ENCODE measurements at regions not wholly inside any gene's neighbourhood (a gene's known extent, or its start where the extent isn't known, plus 50 kb on each side); places are given as distances from the start of the nearest gene placed in this dataset.

- Histone ChIP-seq H4K8ac (ENCODE audit: low read depth, low read length) (no peak overlapping the region), H3K4ac (ENCODE audit: low read length) (no peak overlapping the region), H3K9me3 (replicated peaks in 1 of 2; ENCODE audit: control insufficient read depth in 2 of 2, insufficient read depth in 1 of 2, low read depth in 1 of 2, low read length in 2 of 2) (no peaks in the 10 kb centered on the region), H2BK15ac (ENCODE audit: low read length) (no peak overlapping the region), H3K27me3 (ENCODE audit: control insufficient read depth in 3 of 3, insufficient read depth in 3 of 3, low read depth in 1 of 3, low read length in 3 of 3) (peaks cover 0 to 2% (median 0%) of the 10 kb centered on the region in 3 experiments), H3K4me3 (ENCODE audit: low read length in 2 of 2) (no peak overlapping the region), H3K36me3 (replicated peaks in 1 of 2; ENCODE audit: control insufficient read depth in 2 of 2, insufficient read depth in 2 of 2, low read length in 2 of 2) (no peaks in the 10 kb centered on the region), H3K79me1 (ENCODE audit: low read depth, low read length) (no peaks in the 10 kb centered on the region), H2BK120ac (ENCODE audit: low read depth, low read length) (no peak overlapping the region), H3K4me1 (ENCODE audit: control insufficient read depth in 2 of 2, insufficient read depth in 1 of 2, low read depth in 1 of 2, low read length in 2 of 2) (no peaks in the 10 kb centered on the region), H3K4me2 (ENCODE audit: insufficient read depth, low read length, poor library complexity, severe bottlenecking) (no peak overlapping the region), H2AK5ac (ENCODE audit: low read depth, low read length) (no peak overlapping the region), H4K91ac (ENCODE audit: low read depth, low read length, poor library complexity) (no peak overlapping the region), H2BK12ac (ENCODE audit: low read length) (no peak overlapping the region), H3K27ac (replicated peaks; ENCODE audit: low read length) (no peak overlapping the region), H2AFZ (ENCODE audit: low read length) (no peak overlapping the region), H3K9ac (ENCODE audit: low read depth, low read length, poor library complexity) (no peak overlapping the region), H3K14ac (ENCODE audit: low read length) (no peak overlapping the region), H3K18ac (ENCODE audit: low read length) (no peak overlapping the region), H2BK5ac (ENCODE audit: low read length) (no peak overlapping the region), H3K23ac (ENCODE audit: low read depth, low read length, poor library complexity) (no peak overlapping the region)
- no peak for DNase-seq (ENCODE audit: low spot score)
- no CpG with 5 or more reads among the region's 4 CpGs for WGBS, 2 donors (ENCODE audit: extremely low coverage in 2 of 2, insufficient read length in 2 of 2, insufficient replicate concordance in 1 of 2)
Measured at GRCh38 chr11:116611998-116612620, 160.7 kb downstream of the BUD13 start.

GRCh38 chr11:116610190-116610589 is 162.6 kb downstream of the BUD13 start:
- no peak overlapping the region for H4K91ac ChIP-seq (ENCODE audit: low read depth, low read length, poor library complexity)
- H3K4ac ChIP-seq (ENCODE audit: low read length) = no peak overlapping the region
- H4K8ac ChIP-seq (ENCODE audit: low read depth, low read length) = no peak overlapping the region
- no peaks in the 10 kb centered on the region for H3K36me3 ChIP-seq (replicated peaks in 1 of 2; ENCODE audit: control insufficient read depth in 2 of 2, insufficient read depth in 2 of 2, low read length in 2 of 2)
- no peak overlapping the region for H2BK120ac ChIP-seq (ENCODE audit: low read depth, low read length)
- DNase-seq (ENCODE audit: low spot score) = no peak
- H2BK12ac ChIP-seq (ENCODE audit: low read length) = no peak overlapping the region
- no peak overlapping the region for H2BK15ac ChIP-seq (ENCODE audit: low read length)
- no CpG with 5 or more reads among the region's 7 CpGs for WGBS, 2 donors (ENCODE audit: extremely low coverage in 2 of 2, insufficient read length in 2 of 2, insufficient replicate concordance in 1 of 2)
- no peak overlapping the region for H3K4me2 ChIP-seq (ENCODE audit: insufficient read depth, low read length, poor library complexity, severe bottlenecking)
- H3K23ac ChIP-seq (ENCODE audit: low read depth, low read length, poor library complexity) = no peak overlapping the region
- no peak overlapping the region for H2AFZ ChIP-seq (ENCODE audit: low read length)
- no peak overlapping the region for H3K14ac ChIP-seq (ENCODE audit: low read length)
- no peak overlapping the region for H2BK5ac ChIP-seq (ENCODE audit: low read length)
- no peak overlapping the region for H3K18ac ChIP-seq (ENCODE audit: low read length)
- no peak overlapping the region for H3K27ac ChIP-seq (replicated peaks; ENCODE audit: low read length)
- no peak overlapping the region for H2AK5ac ChIP-seq (ENCODE audit: low read depth, low read length)
- peaks cover 0 to 2% (median 0%) of the 10 kb centered on the region in 3 experiments for H3K27me3 ChIP-seq (ENCODE audit: control insufficient read depth in 3 of 3, insufficient read depth in 3 of 3, low read depth in 1 of 3, low read length in 3 of 3)
- no peak overlapping the region for H3K9ac ChIP-seq (ENCODE audit: low read depth, low read length, poor library complexity)
- H3K4me3 ChIP-seq (ENCODE audit: low read length in 2 of 2) = no peak overlapping the region
- no peaks in the 10 kb centered on the region for H3K4me1 ChIP-seq (ENCODE audit: control insufficient read depth in 2 of 2, insufficient read depth in 1 of 2, low read depth in 1 of 2, low read length in 2 of 2)
- no peaks in the 10 kb centered on the region for H3K9me3 ChIP-seq (replicated peaks in 1 of 2; ENCODE audit: control insufficient read depth in 2 of 2, insufficient read depth in 1 of 2, low read depth in 1 of 2, low read length in 2 of 2)
- H3K79me1 ChIP-seq (ENCODE audit: low read depth, low read length) = no peaks in the 10 kb centered on the region

- no peak for DNase-seq (ENCODE audit: low spot score)
- Histone ChIP-seq H3K27me3 (ENCODE audit: control insufficient read depth in 3 of 3, insufficient read depth in 3 of 3, low read depth in 1 of 3, low read length in 3 of 3) (peaks cover 0 to 2% (median 0%) of the 10 kb centered on the region in 3 experiments), H3K79me1 (ENCODE audit: low read depth, low read length) (no peaks in the 10 kb centered on the region)
Measured at GRCh38 chr11:116607027-116607426, 165.8 kb downstream of the BUD13 start.

GRCh38 chr11:116605543-116606459 is 167.0 kb downstream of the BUD13 start:
- Histone ChIP-seq H3K4me3 (ENCODE audit: low read length in 2 of 2) (peak overlapping the region in 1 of 2 donors; percentile 13), H3K4me1 (ENCODE audit: control insufficient read depth in 2 of 2, insufficient read depth in 1 of 2, low read depth in 1 of 2, low read length in 2 of 2) (no peaks in the 10 kb centered on the region), H3K27me3 (ENCODE audit: control insufficient read depth in 3 of 3, insufficient read depth in 3 of 3, low read depth in 1 of 3, low read length in 3 of 3) (no peaks in the 10 kb centered on the region), H3K4me2 (ENCODE audit: insufficient read depth, low read length, poor library complexity, severe bottlenecking) (no peak overlapping the region), H2BK12ac (ENCODE audit: low read length) (no peak overlapping the region), H3K9me3 (replicated peaks in 1 of 2; ENCODE audit: control insufficient read depth in 2 of 2, insufficient read depth in 1 of 2, low read depth in 1 of 2, low read length in 2 of 2) (no peaks in the 10 kb centered on the region), H3K18ac (ENCODE audit: low read length) (no peak overlapping the region), H2AK5ac (ENCODE audit: low read depth, low read length) (no peak overlapping the region), H3K9ac (ENCODE audit: low read depth, low read length, poor library complexity) (peak overlapping the region; percentile 9), H2BK120ac (ENCODE audit: low read depth, low read length) (no peak overlapping the region), H3K14ac (ENCODE audit: low read length) (no peak overlapping the region), H2BK15ac (ENCODE audit: low read length) (no peak overlapping the region), H2BK5ac (ENCODE audit: low read length) (no peak overlapping the region), H2AFZ (ENCODE audit: low read length) (no peak overlapping the region), H4K8ac (ENCODE audit: low read depth, low read length) (no peak overlapping the region), H3K27ac (replicated peaks; ENCODE audit: low read length) (no peak overlapping the region), H3K4ac (ENCODE audit: low read length) (no peak overlapping the region), H3K23ac (ENCODE audit: low read depth, low read length, poor library complexity) (no peak overlapping the region), H3K36me3 (replicated peaks in 1 of 2; ENCODE audit: control insufficient read depth in 2 of 2, insufficient read depth in 2 of 2, low read length in 2 of 2) (no peaks in the 10 kb centered on the region), H4K91ac (ENCODE audit: low read depth, low read length, poor library complexity) (no peak overlapping the region), H3K79me1 (ENCODE audit: low read depth, low read length) (no peaks in the 10 kb centered on the region)
- DNase-seq (ENCODE audit: low spot score) = peak; percentile 82
- WGBS, 2 donors (ENCODE audit: extremely low coverage in 2 of 2, insufficient read length in 2 of 2, insufficient replicate concordance in 1 of 2) = no CpG with 5 or more reads among the region's 6 CpGs

More at GRCh38 chr11:116607027-116607426, 165.8 kb downstream of the BUD13 start:
- Histone ChIP-seq H2BK120ac (ENCODE audit: low read depth, low read length) (no peak overlapping the region), H2AFZ (ENCODE audit: low read length) (no peak overlapping the region), H3K23ac (ENCODE audit: low read depth, low read length, poor library complexity) (no peak overlapping the region), H3K9ac (ENCODE audit: low read depth, low read length, poor library complexity) (no peak overlapping the region), H3K9me3 (replicated peaks in 1 of 2; ENCODE audit: control insufficient read depth in 2 of 2, insufficient read depth in 1 of 2, low read depth in 1 of 2, low read length in 2 of 2) (no peaks in the 10 kb centered on the region), H3K27ac (replicated peaks; ENCODE audit: low read length) (no peak overlapping the region), H2AK5ac (ENCODE audit: low read depth, low read length) (no peak overlapping the region), H3K4me1 (ENCODE audit: control insufficient read depth in 2 of 2, insufficient read depth in 1 of 2, low read depth in 1 of 2, low read length in 2 of 2) (no peaks in the 10 kb centered on the region), H2BK5ac (ENCODE audit: low read length) (no peak overlapping the region), H3K36me3 (replicated peaks in 1 of 2; ENCODE audit: control insufficient read depth in 2 of 2, insufficient read depth in 2 of 2, low read length in 2 of 2) (no peaks in the 10 kb centered on the region), H4K91ac (ENCODE audit: low read depth, low read length, poor library complexity) (no peak overlapping the region), H2BK15ac (ENCODE audit: low read length) (no peak overlapping the region), H3K4me2 (ENCODE audit: insufficient read depth, low read length, poor library complexity, severe bottlenecking) (no peak overlapping the region), H3K14ac (ENCODE audit: low read length) (no peak overlapping the region), H3K4ac (ENCODE audit: low read length) (no peak overlapping the region), H2BK12ac (ENCODE audit: low read length) (no peak overlapping the region), H3K4me3 (ENCODE audit: low read length in 2 of 2) (no peak overlapping the region), H4K8ac (ENCODE audit: low read depth, low read length) (no peak overlapping the region), H3K18ac (ENCODE audit: low read length) (no peak overlapping the region)

Data from neuronal stem cell (in vitro differentiated cells).